Adrenal gland (tissue), 9 donors: ENCODE measurements at regions not wholly inside any gene's neighbourhood (a gene's known extent, or its start where the extent isn't known, plus 50 kb on each side); places are given as distances from the start of the nearest gene placed in this dataset.

ENCODE experiments used
- DNase-seq, 7 donors: peaks; one replicate each; pipeline ENCODE4 v3.0.0-alpha.2; 2019 to 2020
- H3K27ac ChIP-seq, 5 donors: fragments of 200-600 bp; sonication (generic) in 4 of 5; 1 replicate in 3 of 5; 2 replicates in 2 of 5; pipeline versions ENCODE4 v1.5.1 to v1.8.0; 2016 to 2020; ENCODE audit warnings: mild to moderate bottlenecking in 1 of 5
- H3K27me3 ChIP-seq: fragments of 200-600 bp; 2 replicates; pipeline ENCODE4 v1.8.0; 2021
- H3K36me3 ChIP-seq, 2 donors: fragments of 200-600 bp; replicated peaks in 1 of 2; 1 replicate in 1 of 2; 2 replicates in 1 of 2; pipeline versions ENCODE4 v1.5.1 to v1.8.0; 2018 to 2022
- H3K4me1 ChIP-seq, 2 donors: fragments of 200-600 bp; replicated peaks in 1 of 2; 1 replicate in 1 of 2; 2 replicates in 1 of 2; pipeline versions ENCODE4 v1.5.1 to v1.8.0; 2018 to 2021
- H3K4me3 ChIP-seq, 4 donors: fragments of 200-600 bp; sonication (generic) in 3 of 4; one replicate each; pipeline ENCODE4 v1.5.1; 2016 to 2018
- H3K9me3 ChIP-seq, 3 donors: fragments of 200-600 bp; sonication (generic) in 1 of 3; replicated peaks in 1 of 3; 1 replicate in 2 of 3; 2 replicates in 1 of 3; pipeline versions ENCODE4 v1.5.1 to v1.8.0; 2016 to 2021
- POLR2A ChIP-seq, 2 donors: fragments of 450-650 bp; IDR thresholded peaks; one replicate each; pipeline ENCODE4 v1.6.1; 2017; ENCODE audit warnings: antibody characterized with exemption in 2 of 2, mild to moderate bottlenecking in 2 of 2, moderate library complexity in 1 of 2
- WGBS, 4 donors: extraction: QIAGEN DNeasy Blood & Tissue Kit in 2 of 4; methylation state at CpG; one replicate each; pipeline versions ENCODE4 v1.1.5 to v1.1.7; 2013 to 2017; 5-methylcytosine and 5-hydroxymethylcytosine counted together
- intact Hi-C, 2 donors: fragments of 100-400 bp; cut with DNase I; formaldehyde crosslinking; loops; one replicate each; pipeline versions ENCODE4 v1.14.1 to v1.15.0; 2022 to 2023
- TF ChIP-seq, protein P1 (sequence below), 6 experiments: fragments of 450-650 bp in 4 of 6; fragments of 200-600 bp in 2 of 6; sonication (generic) in 1 of 6; IDR thresholded peaks; 1 replicate in 5 of 6; 2 replicates in 1 of 6; pipeline versions ENCODE4 v1.5.1 to v1.8.0; 2016 to 2021; ENCODE audit warnings: antibody characterized with exemption in 6 of 6, mild to moderate bottlenecking in 2 of 6, moderate library complexity in 1 of 6
- donor health status: healthy with polysubstance abuse.
- donor health status: Bipolar disorder and iron deficiency.
- donor health status: DM: yes; HTN: yes; CAD: no.
- donor health status: DM: no; HTN: no; CAD: no.
- donor health status: DM: no; HTN: no; CAD: no.

DNA sequence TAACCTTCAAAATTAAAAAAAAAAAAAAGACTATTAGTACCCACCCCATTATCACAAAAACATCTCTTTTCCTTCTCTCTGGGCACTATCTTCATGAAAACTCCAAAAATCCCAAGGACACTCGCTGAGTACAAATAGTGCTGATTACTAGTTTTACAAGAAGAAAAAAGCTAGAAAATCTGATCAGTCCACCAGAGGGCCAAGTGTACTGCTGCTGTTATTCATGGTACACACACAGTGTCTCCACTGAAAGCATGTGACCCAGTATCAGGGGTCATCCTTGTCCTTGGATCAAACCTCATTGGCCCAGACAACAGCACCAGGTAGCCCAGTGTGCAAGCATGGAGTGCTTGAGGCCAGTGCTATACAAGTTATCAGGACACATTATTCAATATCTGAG, 382.7 kb upstream of the KLHL29 start:
- intact Hi-C loops, result no loop called here
- no peaks in the 10 kb centered on the region for H3K4me1 ChIP-seq
- H3K36me3 ChIP-seq, result no peaks in the 10 kb centered on the region
- no peaks in the 10 kb centered on the region for H3K9me3 ChIP-seq
- no peak overlapping the region for H3K27ac ChIP-seq
- H3K4me3 ChIP-seq, result no peak overlapping the region
- 90 to 93% (median 91%) methylated on average over 1 of the region's 1 CpG for WGBS, 4 donors
- no peak for TF ChIP-seq POLR2A (IDR thresholded peaks at IDR 0.05)
- TF ChIP-seq, protein P1, sequence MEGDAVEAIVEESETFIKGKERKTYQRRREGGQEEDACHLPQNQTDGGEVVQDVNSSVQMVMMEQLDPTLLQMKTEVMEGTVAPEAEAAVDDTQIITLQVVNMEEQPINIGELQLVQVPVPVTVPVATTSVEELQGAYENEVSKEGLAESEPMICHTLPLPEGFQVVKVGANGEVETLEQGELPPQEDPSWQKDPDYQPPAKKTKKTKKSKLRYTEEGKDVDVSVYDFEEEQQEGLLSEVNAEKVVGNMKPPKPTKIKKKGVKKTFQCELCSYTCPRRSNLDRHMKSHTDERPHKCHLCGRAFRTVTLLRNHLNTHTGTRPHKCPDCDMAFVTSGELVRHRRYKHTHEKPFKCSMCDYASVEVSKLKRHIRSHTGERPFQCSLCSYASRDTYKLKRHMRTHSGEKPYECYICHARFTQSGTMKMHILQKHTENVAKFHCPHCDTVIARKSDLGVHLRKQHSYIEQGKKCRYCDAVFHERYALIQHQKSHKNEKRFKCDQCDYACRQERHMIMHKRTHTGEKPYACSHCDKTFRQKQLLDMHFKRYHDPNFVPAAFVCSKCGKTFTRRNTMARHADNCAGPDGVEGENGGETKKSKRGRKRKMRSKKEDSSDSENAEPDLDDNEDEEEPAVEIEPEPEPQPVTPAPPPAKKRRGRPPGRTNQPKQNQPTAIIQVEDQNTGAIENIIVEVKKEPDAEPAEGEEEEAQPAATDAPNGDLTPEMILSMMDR (IDR thresholded peaks at IDR 0.05), result no peak
- H3K27me3 ChIP-seq, result no peaks in the 10 kb centered on the region
- DNase-seq, result no peak

DNA sequence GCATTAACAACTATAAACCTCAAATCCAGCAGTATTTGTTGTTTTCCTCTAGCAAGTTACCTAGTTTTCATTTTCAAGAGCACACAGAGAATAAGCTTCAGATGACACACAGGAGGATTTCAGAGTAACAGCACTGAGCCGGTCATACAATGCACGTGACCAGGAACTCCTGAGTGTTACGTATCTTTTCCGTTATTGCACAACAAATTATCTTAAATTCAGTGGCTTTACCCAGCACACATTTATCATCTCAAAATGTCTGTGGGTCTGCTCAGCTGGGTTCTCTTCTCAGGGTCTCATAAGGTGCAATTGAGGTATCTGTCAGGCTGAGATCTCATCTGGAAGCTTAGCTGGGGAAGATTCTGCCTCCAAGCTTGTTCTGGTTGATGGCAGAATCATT, 379.5 kb upstream of the KLHL29 start:
- no peaks in the 10 kb centered on the region for H3K9me3 ChIP-seq
- TF ChIP-seq, protein P1 (IDR thresholded peaks at IDR 0.05), result no peak
- no peak for TF ChIP-seq POLR2A (IDR thresholded peaks at IDR 0.05)
- WGBS, 4 donors, result 78 to 97% (median 94%) methylated on average over 4 of the region's 4 CpGs
- intact Hi-C loops, result no loop called here
- H3K4me3 ChIP-seq, result no peak overlapping the region
- H3K27me3 ChIP-seq, result no peaks in the 10 kb centered on the region
- no peak for DNase-seq
- no peaks in the 10 kb centered on the region for H3K4me1 ChIP-seq
- no peaks in the 10 kb centered on the region for H3K36me3 ChIP-seq
- H3K27ac ChIP-seq, result no peak overlapping the region

DNA sequence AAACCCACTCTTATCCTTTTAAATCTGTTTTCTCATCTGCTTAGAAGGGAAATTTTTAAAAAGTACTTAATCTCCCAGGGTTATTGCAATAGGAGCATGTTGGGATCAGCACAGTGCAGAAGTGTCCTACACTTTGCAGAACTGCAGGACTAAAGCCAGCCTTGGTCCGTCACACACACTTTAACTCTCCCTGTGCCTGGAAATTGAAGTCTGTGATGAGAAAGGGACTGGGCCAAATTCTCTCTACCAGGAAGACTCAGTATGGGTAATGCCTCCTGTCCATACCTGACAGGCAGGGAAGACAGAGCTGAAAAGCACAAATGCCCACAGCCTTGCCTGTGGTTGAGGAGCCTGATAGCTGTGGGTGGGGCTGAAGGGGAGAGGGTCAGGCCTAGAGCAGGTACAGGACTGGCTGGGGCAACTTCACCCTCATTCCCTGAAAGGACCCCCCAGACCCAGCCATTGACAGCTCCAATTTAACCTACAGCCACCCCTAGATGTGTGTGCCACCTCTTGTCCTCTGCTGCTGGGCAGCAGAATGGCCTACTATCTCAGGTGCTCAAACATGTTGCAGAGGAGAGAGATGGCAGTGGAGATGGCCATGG, 377.2 kb upstream of the KLHL29 start:
- no peak for TF ChIP-seq POLR2A (IDR thresholded peaks at IDR 0.05)
- TF ChIP-seq, protein P1 (IDR thresholded peaks at IDR 0.05), result no peak

DNA sequence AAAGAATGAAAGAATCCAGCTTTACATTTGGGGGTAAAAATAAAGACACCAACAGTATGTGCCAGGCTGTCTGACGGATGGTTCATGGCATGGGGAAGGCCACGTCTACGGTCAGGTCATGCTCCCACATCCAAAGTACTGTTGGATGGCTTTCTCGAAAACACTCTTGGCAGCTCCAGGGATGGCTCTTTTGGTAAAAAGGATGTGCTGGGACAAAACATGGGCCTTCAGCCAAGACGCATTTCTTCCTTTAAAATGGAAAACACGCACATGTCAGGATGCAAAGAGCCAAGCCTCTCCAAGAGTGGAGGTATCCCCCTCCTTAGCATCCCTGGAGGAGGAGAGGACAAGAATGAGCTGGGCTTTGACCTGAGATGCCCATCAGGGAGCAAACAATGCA, 376.5 kb upstream of the KLHL29 start:
- intact Hi-C loops, result no loop called here
- Histone ChIP-seq H3K4me1 (peaks cover 0 to 2% of the 10 kb centered on the region in 2 donors), H3K36me3 (no peaks in the 10 kb centered on the region), H3K27me3 (no peaks in the 10 kb centered on the region), H3K9me3 (no peaks in the 10 kb centered on the region), H3K4me3 (no peak overlapping the region), H3K27ac (peak overlapping the region in 1 of 5 donors; percentile 78)
- peak in 2 of 7 donors; percentile 24 to 54 for DNase-seq
- WGBS, 4 donors, result 54 to 79% (median 76%) methylated on average over 6 of the region's 6 CpGs
- no peak for TF ChIP-seq POLR2A (IDR thresholded peaks at IDR 0.05)
- TF ChIP-seq, protein P1 (IDR thresholded peaks at IDR 0.05), result no peak

More for the DNA sequence above, 377.2 kb upstream of the KLHL29 start:
- DNase-seq, result no peak
- no peak overlapping the region for H3K4me3 ChIP-seq
- no peaks in the 10 kb centered on the region for H3K9me3 ChIP-seq
- peaks cover 0 to 2% of the 10 kb centered on the region in 2 donors for H3K4me1 ChIP-seq
- intact Hi-C loops, result no loop called here
- no peaks in the 10 kb centered on the region for H3K36me3 ChIP-seq
- H3K27ac ChIP-seq, result peak overlapping the region in 1 of 5 donors; percentile 78
- WGBS, 4 donors, result 63 to 80% (median 73%) methylated on average over 1 of the region's 1 CpG
- H3K27me3 ChIP-seq, result no peaks in the 10 kb centered on the region
